WTC11 (cell line): ENCODE measurements at regions not wholly inside any gene's neighbourhood (a gene's known extent, or its start where the extent isn't known, plus 50 kb on each side); places are given as distances from the start of the nearest gene placed in this dataset.

Source experiments
- ATAC-seq: fragments of 200-7000 bp; cut with Tn5 transposase; 2 replicates; pipeline ENCODE4 v1.10.0; 2021; ENCODE audit warnings: mild to moderate bottlenecking, moderate library complexity
- CTCF ChIA-PET: fragments of 300-600 bp; sonication (Branson Sonifier 250); formaldehyde crosslinking; loops from one replicate; lab custom pipeline; 2021; ENCODE audit warnings: antibody characterized with exemption; lab: Charles Lee
- POLR2A ChIA-PET: fragments of 350-600 bp; sonication (Branson Sonifier 250); formaldehyde crosslinking; loops from one replicate; lab custom pipeline; 2021; ENCODE audit warnings: antibody characterized with exemption; lab: Charles Lee
- DNase-seq: peaks from one replicate; pipeline ENCODE4 v3.0.0; 2021; ENCODE audit warnings: low spot score
- H3K27ac Mint-ChIP-seq: 2 replicates; pipeline ENCODE4 v1.8.0; 2021; ENCODE audit warnings: mixed read lengths
- H3K27me3 Mint-ChIP-seq: 2 replicates; pipeline ENCODE4 v1.8.0; 2021; ENCODE audit warnings: low read depth, mild to moderate bottlenecking, moderate library complexity, mixed read lengths
- H3K36me3 Mint-ChIP-seq: 2 replicates; pipeline ENCODE4 v1.8.0; 2021; ENCODE audit warnings: mixed read lengths
- H3K4me1 Mint-ChIP-seq: 2 replicates; pipeline ENCODE4 v1.8.0; 2022; ENCODE audit warnings: mixed read lengths
- H3K4me3 Mint-ChIP-seq: 2 replicates; pipeline ENCODE4 v1.8.0; 2021; ENCODE audit warnings: mild to moderate bottlenecking, moderate library complexity, mixed read lengths
- H3K9me3 Mint-ChIP-seq: 2 replicates; pipeline ENCODE4 v1.8.0; 2021; ENCODE audit warnings: mixed read lengths
- CREM ChIP-seq: sonication (generic); formaldehyde crosslinking; IDR thresholded peaks from 2 replicates; pipeline ENCODE4 v1.8.1; 2022; ENCODE audit warnings: mild to moderate bottlenecking, missing genetic modification reagents, moderate library complexity
- HMGXB4 ChIP-seq: sonication (generic); formaldehyde crosslinking; IDR thresholded peaks from 2 replicates; pipeline ENCODE4 v1.8.1; 2023; ENCODE audit warnings: mild to moderate bottlenecking, moderate library complexity, missing genetic modification reagents
- IRF2 ChIP-seq: sonication (generic); formaldehyde crosslinking; IDR thresholded peaks from 2 replicates; pipeline ENCODE4 v1.8.0; 2022; ENCODE audit warnings: low read depth, missing genetic modification reagents, borderline replicate concordance
- MAX ChIP-seq: sonication (generic); formaldehyde crosslinking; IDR thresholded peaks from 2 replicates; pipeline ENCODE4 v1.8.0; 2022; ENCODE audit warnings: mild to moderate bottlenecking, missing genetic modification reagents
- NFE2L1 ChIP-seq: sonication (generic); formaldehyde crosslinking; IDR thresholded peaks from 2 replicates; pipeline ENCODE4 v1.8.1; 2023; ENCODE audit warnings: missing genetic modification reagents
- NR3C1 ChIP-seq: sonication (generic); formaldehyde crosslinking; conservative IDR thresholded peaks from 2 replicates; pipeline ENCODE4 v1.8.1; 2023; ENCODE audit warnings: low read depth, mild to moderate bottlenecking, missing genetic modification reagents
- PREB ChIP-seq: sonication (generic); formaldehyde crosslinking; IDR thresholded peaks from 2 replicates; pipeline ENCODE4 v1.8.1; 2022; ENCODE audit warnings: mild to moderate bottlenecking, missing genetic modification reagents, moderate library complexity, borderline replicate concordance
- SMAD4 ChIP-seq: sonication (generic); formaldehyde crosslinking; IDR thresholded peaks from 2 replicates; pipeline ENCODE4 v1.8.0; 2022; ENCODE audit warnings: mild to moderate bottlenecking, missing genetic modification reagents
- SOX15 ChIP-seq: fragments of 250-450 bp; sonication (Bioruptor Pico); IDR thresholded peaks from 2 replicates; pipeline ENCODE4 v1.9.0; 2021; ENCODE audit warnings: mild to moderate bottlenecking
- TP53 ChIP-seq: sonication (generic); formaldehyde crosslinking; IDR thresholded peaks from 2 replicates; pipeline ENCODE4 v1.8.1; 2023; ENCODE audit warnings: mild to moderate bottlenecking, missing genetic modification reagents
- ZBTB21 ChIP-seq: sonication (generic); formaldehyde crosslinking; IDR thresholded peaks from 2 replicates; pipeline ENCODE4 v1.8.1; 2023; ENCODE audit warnings: mild to moderate bottlenecking, missing genetic modification reagents, borderline replicate concordance
- ZNF317 ChIP-seq: sonication (generic); formaldehyde crosslinking; IDR thresholded peaks from 2 replicates; pipeline ENCODE4 v1.8.1; 2023; ENCODE audit warnings: low read depth, mild to moderate bottlenecking, moderate library complexity, missing genetic modification reagents, borderline replicate concordance
- ZSCAN18 ChIP-seq: fragments of 250-450 bp; sonication (Bioruptor Pico); IDR thresholded peaks from 2 replicates; pipeline ENCODE4 v2.1.2; 2022; ENCODE audit warnings: mild to moderate bottlenecking, moderate library complexity
- TF ChIP-seq, protein P1 (sequence below): sonication (generic); formaldehyde crosslinking; IDR thresholded peaks from 2 replicates; pipeline ENCODE4 v1.8.0; 2023; ENCODE audit warnings: missing genetic modification reagents
- TF ChIP-seq, protein P2 (sequence below): sonication (generic); formaldehyde crosslinking; IDR thresholded peaks from 2 replicates; pipeline ENCODE4 v1.8.0; 2023; ENCODE audit warnings: mild to moderate bottlenecking, missing genetic modification reagents
- TF ChIP-seq, protein P3 (sequence below): fragments of 250-450 bp; sonication (Bioruptor Pico); IDR thresholded peaks from 2 replicates; pipeline ENCODE4 v1.9.0; 2021; ENCODE audit warnings: mild to moderate bottlenecking
- TF ChIP-seq, protein P4 (sequence below): sonication (generic); formaldehyde crosslinking; IDR thresholded peaks from 2 replicates; pipeline ENCODE4 v1.8.1; 2023; ENCODE audit warnings: mild to moderate bottlenecking, missing genetic modification reagents
- TF ChIP-seq, protein P5 (sequence below): fragments of 250-450 bp; sonication (Bioruptor Pico); IDR thresholded peaks from 2 replicates; pipeline ENCODE4 v1.9.0; 2021; ENCODE audit warnings: mild to moderate bottlenecking, borderline replicate concordance
- TF ChIP-seq, protein P6 (sequence below): sonication (generic); formaldehyde crosslinking; conservative IDR thresholded peaks from 2 replicates; pipeline ENCODE4 v1.8.1; 2022; ENCODE audit warnings: mild to moderate bottlenecking, missing genetic modification reagents

- Mint-ChIP-seq H3K36me3 (0 out of 2 replicates have a peak, but pooled peaks cover 3% of the 10 kb centered on the region), H3K4me3 (no peak overlapping the region), H3K9me3 (peaks cover 4% of the 10 kb centered on the region), H3K27ac (no peak overlapping the region), H3K27me3 (peaks cover 17% of the 10 kb centered on the region), H3K4me1 (peaks cover 43% of the 10 kb centered on the region)
- ATAC-seq (no peak), DNase-seq (no peak)
- ChIA-PET POLR2A (interaction anchor here (0.7 kb wide), 1 partner anchor 52 kb away, joined by 3 read pairs; no protein-coding TSS in a partner anchor), CTCF (interaction anchor here (0.5 to 2.8 kb wide), 59 partner anchors 11 to 762 kb away, joined by 3 to 72 read pairs (median 5); partner anchors contain the start of gene PPP1R17)
- TF ChIP-seq CREM, result no peak
- TF ChIP-seq, protein P1, sequence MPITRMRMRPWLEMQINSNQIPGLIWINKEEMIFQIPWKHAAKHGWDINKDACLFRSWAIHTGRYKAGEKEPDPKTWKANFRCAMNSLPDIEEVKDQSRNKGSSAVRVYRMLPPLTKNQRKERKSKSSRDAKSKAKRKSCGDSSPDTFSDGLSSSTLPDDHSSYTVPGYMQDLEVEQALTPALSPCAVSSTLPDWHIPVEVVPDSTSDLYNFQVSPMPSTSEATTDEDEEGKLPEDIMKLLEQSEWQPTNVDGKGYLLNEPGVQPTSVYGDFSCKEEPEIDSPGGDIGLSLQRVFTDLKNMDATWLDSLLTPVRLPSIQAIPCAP (CRISPR knock-in tag), result no peak
- TF ChIP-seq MAX (CRISPR knock-in tag), result no peak
- TF ChIP-seq, protein P2, sequence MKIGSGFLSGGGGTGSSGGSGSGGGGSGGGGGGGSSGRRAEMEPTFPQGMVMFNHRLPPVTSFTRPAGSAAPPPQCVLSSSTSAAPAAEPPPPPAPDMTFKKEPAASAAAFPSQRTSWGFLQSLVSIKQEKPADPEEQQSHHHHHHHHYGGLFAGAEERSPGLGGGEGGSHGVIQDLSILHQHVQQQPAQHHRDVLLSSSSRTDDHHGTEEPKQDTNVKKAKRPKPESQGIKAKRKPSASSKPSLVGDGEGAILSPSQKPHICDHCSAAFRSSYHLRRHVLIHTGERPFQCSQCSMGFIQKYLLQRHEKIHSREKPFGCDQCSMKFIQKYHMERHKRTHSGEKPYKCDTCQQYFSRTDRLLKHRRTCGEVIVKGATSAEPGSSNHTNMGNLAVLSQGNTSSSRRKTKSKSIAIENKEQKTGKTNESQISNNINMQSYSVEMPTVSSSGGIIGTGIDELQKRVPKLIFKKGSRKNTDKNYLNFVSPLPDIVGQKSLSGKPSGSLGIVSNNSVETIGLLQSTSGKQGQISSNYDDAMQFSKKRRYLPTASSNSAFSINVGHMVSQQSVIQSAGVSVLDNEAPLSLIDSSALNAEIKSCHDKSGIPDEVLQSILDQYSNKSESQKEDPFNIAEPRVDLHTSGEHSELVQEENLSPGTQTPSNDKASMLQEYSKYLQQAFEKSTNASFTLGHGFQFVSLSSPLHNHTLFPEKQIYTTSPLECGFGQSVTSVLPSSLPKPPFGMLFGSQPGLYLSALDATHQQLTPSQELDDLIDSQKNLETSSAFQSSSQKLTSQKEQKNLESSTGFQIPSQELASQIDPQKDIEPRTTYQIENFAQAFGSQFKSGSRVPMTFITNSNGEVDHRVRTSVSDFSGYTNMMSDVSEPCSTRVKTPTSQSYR (CRISPR knock-in tag), result no peak
- TF ChIP-seq IRF2, result no peak
- TF ChIP-seq, protein P3, sequence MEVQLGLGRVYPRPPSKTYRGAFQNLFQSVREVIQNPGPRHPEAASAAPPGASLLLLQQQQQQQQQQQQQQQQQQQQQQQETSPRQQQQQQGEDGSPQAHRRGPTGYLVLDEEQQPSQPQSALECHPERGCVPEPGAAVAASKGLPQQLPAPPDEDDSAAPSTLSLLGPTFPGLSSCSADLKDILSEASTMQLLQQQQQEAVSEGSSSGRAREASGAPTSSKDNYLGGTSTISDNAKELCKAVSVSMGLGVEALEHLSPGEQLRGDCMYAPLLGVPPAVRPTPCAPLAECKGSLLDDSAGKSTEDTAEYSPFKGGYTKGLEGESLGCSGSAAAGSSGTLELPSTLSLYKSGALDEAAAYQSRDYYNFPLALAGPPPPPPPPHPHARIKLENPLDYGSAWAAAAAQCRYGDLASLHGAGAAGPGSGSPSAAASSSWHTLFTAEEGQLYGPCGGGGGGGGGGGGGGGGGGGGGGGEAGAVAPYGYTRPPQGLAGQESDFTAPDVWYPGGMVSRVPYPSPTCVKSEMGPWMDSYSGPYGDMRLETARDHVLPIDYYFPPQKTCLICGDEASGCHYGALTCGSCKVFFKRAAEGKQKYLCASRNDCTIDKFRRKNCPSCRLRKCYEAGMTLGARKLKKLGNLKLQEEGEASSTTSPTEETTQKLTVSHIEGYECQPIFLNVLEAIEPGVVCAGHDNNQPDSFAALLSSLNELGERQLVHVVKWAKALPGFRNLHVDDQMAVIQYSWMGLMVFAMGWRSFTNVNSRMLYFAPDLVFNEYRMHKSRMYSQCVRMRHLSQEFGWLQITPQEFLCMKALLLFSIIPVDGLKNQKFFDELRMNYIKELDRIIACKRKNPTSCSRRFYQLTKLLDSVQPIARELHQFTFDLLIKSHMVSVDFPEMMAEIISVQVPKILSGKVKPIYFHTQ (CRISPR knock-in tag), result no peak
- TF ChIP-seq ZBTB21 (CRISPR knock-in tag), result no peak
- TF ChIP-seq, protein P4, sequence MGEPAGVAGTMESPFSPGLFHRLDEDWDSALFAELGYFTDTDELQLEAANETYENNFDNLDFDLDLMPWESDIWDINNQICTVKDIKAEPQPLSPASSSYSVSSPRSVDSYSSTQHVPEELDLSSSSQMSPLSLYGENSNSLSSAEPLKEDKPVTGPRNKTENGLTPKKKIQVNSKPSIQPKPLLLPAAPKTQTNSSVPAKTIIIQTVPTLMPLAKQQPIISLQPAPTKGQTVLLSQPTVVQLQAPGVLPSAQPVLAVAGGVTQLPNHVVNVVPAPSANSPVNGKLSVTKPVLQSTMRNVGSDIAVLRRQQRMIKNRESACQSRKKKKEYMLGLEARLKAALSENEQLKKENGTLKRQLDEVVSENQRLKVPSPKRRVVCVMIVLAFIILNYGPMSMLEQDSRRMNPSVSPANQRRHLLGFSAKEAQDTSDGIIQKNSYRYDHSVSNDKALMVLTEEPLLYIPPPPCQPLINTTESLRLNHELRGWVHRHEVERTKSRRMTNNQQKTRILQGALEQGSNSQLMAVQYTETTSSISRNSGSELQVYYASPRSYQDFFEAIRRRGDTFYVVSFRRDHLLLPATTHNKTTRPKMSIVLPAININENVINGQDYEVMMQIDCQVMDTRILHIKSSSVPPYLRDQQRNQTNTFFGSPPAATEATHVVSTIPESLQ (CRISPR knock-in tag), result no peak
- no peak for TF ChIP-seq SOX15 (CRISPR knock-in tag)
- TF ChIP-seq SMAD4 (CRISPR knock-in tag), result no peak
- TF ChIP-seq HMGXB4, result no peak
- TF ChIP-seq NR3C1, result no peak
- TF ChIP-seq, protein P5, sequence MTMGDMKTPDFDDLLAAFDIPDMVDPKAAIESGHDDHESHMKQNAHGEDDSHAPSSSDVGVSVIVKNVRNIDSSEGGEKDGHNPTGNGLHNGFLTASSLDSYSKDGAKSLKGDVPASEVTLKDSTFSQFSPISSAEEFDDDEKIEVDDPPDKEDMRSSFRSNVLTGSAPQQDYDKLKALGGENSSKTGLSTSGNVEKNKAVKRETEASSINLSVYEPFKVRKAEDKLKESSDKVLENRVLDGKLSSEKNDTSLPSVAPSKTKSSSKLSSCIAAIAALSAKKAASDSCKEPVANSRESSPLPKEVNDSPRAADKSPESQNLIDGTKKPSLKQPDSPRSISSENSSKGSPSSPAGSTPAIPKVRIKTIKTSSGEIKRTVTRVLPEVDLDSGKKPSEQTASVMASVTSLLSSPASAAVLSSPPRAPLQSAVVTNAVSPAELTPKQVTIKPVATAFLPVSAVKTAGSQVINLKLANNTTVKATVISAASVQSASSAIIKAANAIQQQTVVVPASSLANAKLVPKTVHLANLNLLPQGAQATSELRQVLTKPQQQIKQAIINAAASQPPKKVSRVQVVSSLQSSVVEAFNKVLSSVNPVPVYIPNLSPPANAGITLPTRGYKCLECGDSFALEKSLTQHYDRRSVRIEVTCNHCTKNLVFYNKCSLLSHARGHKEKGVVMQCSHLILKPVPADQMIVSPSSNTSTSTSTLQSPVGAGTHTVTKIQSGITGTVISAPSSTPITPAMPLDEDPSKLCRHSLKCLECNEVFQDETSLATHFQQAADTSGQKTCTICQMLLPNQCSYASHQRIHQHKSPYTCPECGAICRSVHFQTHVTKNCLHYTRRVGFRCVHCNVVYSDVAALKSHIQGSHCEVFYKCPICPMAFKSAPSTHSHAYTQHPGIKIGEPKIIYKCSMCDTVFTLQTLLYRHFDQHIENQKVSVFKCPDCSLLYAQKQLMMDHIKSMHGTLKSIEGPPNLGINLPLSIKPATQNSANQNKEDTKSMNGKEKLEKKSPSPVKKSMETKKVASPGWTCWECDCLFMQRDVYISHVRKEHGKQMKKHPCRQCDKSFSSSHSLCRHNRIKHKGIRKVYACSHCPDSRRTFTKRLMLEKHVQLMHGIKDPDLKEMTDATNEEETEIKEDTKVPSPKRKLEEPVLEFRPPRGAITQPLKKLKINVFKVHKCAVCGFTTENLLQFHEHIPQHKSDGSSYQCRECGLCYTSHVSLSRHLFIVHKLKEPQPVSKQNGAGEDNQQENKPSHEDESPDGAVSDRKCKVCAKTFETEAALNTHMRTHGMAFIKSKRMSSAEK (CRISPR knock-in tag), result no peak
- no peak for TF ChIP-seq ZSCAN18 (CRISPR knock-in tag)
- no peak for TF ChIP-seq NFE2L1 (CRISPR knock-in tag)
- TF ChIP-seq TP53 (CRISPR knock-in tag), result no peak
- no peak for TF ChIP-seq PREB (CRISPR knock-in tag)
- TF ChIP-seq ZNF317 (CRISPR knock-in tag), result no peak
- TF ChIP-seq, protein P6, sequence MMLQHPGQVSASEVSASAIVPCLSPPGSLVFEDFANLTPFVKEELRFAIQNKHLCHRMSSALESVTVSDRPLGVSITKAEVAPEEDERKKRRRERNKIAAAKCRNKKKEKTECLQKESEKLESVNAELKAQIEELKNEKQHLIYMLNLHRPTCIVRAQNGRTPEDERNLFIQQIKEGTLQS (CRISPR knock-in tag), result no peak
Measured at GRCh38 chr7:31442626-31443025, 71.3 kb upstream of the ITPRID1 start.
